ENCODE measurements at regions not wholly inside any gene's neighbourhood (a gene's known extent, or its start where the extent isn't known, plus 50 kb on each side); places are given as distances from the start of the nearest gene placed in this dataset.
"Not testable (repeated sequence)": the region's sequence is repeated elsewhere in the genome, so short reads cannot be mapped to it uniquely, and the experiment has no call there.

DNA sequence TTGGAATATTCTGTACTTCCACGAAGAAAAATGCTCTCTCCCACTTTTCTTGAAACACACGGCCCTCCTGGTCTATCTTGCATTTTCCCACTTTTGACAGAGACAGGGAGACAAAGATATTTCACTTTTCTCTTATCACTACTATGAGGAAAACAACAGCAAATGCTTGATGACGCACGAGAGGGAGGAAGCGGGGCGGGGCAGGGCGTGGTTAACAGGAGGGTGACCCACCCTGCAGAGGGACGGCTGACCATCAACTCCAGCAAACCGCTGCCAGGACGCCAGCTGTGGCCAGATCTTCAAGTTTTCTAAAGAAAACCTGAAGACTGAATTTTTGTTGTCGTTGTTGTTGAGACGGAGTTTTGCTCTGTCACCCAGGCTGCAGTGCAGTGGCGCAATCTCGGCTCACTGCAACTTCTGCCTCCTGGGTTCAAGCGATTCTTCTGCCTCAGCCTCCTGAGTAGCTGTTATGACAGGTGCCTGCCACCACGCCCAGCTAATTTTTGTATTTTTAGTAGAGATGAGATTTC lies 63.8 kb downstream of the NSUN5 start:
- ATAC-seq (ENCODE audit: low read depth); H3K4me3 Mint-ChIP-seq; H3K4me1 Mint-ChIP-seq; H3K27ac Mint-ChIP-seq; H3K36me3 Mint-ChIP-seq; H3K27me3 Mint-ChIP-seq; H3K9me3 Mint-ChIP-seq; DNase-seq (ENCODE audit: low spot score in 2 of 2): not testable (repeated sequence)

DNA sequence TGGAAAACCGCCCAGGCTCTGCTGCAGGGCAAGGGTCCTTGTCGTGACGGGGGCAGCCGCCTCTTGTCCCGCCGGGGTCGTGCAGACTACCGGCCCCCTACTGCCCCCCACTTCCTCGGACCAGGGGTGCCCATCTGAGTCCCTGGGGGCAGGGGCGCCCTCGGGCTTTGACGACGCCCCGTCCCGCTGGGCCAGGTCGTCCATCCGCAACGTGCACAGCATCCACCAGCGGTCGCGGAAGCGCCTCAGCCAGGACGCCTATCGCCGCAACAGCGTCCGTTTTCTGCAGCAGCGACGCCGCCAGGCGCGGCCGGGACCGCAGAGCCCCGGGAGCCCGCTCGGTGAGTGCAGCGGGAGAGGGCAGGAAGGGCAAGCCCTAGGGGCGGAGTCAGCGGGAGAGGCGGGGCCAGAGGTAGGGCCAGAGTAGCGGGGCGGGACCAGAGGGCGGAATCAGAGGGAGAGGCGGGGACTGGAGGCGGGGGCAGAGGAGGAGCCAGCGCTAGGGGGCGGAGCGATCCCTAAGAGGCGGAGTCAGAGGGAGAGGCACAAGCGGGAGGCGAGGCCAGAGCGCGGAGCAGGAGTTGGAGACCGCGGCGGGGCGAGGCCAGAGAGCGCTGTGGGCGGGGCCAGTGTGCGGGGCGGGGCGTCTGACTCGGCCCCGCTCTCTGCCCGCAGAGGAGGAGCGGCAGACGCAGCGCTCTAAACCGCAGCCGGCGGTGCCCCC lies 73.5 kb downstream of the NSUN5 start:
- DNase-seq (ENCODE audit: low spot score in 2 of 2) (peak; percentile 92 to 97), ATAC-seq (ENCODE audit: low read depth) (peak; percentile 84)
- not testable (repeated sequence) for H3K9me3 Mint-ChIP-seq, H3K27me3 Mint-ChIP-seq, H3K27ac Mint-ChIP-seq, H3K36me3 Mint-ChIP-seq, H3K4me1 Mint-ChIP-seq
- peak overlapping the region; percentile 29 for H3K4me3 Mint-ChIP-seq

DNA sequence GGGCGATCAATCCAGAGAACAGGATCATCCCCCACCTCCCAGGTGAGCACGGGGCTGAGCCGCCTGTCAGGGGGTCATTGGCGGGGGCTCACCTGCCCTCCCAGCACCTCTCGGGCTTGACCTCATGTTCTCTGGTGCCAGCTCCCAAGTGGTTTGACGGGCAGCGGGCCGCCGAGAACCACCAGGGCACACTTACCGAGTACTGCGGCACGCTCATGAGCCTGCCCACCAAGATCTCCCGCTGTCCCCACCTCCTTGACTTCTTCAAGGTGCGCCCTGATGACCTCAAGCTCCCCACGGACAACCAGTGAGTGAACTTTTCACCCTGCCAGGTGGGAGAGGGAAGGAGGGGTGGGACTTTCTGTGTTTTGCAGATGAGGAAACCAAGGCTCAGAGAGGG lies 82.9 kb downstream of the NSUN5 start:
- H3K9me3 Mint-ChIP-seq; H3K27ac Mint-ChIP-seq; H3K36me3 Mint-ChIP-seq; ATAC-seq (ENCODE audit: low read depth); H3K4me3 Mint-ChIP-seq; DNase-seq (ENCODE audit: low spot score in 2 of 2); H3K27me3 Mint-ChIP-seq; H3K4me1 Mint-ChIP-seq: not testable (repeated sequence)

DNA sequence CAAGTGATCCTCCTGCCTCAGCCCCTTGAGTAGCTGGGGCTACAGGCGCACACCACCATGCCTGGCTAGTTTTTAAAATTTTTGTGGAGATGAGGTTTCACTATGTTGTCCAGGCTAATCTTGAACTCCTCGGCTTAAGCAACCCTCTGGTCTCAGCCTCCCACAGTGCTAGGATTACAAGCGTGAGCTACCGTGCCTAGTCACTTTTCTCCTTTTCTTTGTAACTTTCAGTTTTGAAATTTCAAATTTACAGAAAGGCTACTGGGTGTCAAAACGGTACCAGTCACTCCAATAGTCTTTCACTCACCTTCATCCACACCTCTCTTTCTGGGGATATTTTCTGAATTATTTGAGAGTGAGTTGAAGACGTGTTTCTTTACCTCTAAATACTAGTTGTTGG lies 86.9 kb downstream of the NSUN5 start:
- H3K9me3 Mint-ChIP-seq; DNase-seq (ENCODE audit: low spot score in 2 of 2); ATAC-seq (ENCODE audit: low read depth); H3K27me3 Mint-ChIP-seq; H3K36me3 Mint-ChIP-seq; H3K27ac Mint-ChIP-seq; H3K4me3 Mint-ChIP-seq; H3K4me1 Mint-ChIP-seq: not testable (repeated sequence)

DNA sequence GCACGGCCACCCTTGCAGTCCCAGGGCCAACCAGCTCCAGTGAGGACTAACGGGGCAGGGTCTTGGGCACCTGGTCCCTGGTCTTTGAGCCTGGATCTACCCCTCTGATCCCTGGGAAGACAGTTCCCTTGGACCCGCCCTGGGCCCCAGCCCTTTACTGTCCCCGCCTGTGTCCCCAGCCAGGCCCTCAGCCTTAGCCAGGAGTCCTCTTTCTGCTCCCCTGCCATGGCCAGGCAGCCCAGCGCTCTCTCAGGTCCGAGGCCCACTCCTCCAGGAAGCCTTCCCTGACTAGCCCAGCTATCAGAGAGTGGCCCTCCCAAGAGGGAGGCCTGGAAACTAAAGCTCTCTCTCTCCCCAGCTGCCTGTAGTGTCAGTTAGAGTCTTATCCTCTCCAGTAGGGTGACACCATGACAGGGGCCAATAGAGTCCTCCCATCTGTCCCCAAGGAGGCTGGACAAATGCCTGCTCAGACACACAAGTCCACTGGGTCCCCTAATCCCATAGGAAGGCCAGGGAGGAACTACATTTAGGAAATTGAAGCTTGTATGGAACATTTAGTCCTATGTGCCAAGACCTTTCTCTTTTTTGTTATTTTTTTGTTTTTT lies 87.8 kb downstream of the NSUN5 start:
- DNase-seq (ENCODE audit: low spot score in 2 of 2); H3K27me3 Mint-ChIP-seq; H3K36me3 Mint-ChIP-seq; H3K9me3 Mint-ChIP-seq; H3K4me1 Mint-ChIP-seq; H3K4me3 Mint-ChIP-seq; H3K27ac Mint-ChIP-seq: not testable (repeated sequence)
- ATAC-seq (ENCODE audit: low read depth): peak; percentile 25

DNA sequence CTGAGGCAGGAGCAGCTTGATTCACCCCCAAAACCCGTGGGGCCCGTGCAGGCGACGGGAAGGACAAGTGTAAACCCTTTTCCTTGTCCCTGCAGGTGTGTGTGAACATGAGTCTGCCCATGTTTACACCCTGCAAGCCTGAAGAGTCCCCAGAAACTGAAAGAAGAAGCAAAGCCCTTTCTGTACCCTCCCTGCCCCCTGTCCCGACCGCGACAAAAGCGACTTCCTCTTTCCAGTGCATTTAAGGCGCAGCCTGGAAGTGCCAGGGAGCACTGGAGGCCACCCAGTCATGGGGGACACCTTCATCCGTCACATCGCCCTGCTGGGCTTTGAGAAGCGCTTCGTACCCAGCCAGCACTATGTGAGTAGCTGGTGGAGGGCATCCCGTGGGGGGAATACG lies 88.3 kb downstream of the NSUN5 start:
- not testable (repeated sequence) for H3K9me3 Mint-ChIP-seq; H3K36me3 Mint-ChIP-seq; H3K4me3 Mint-ChIP-seq; H3K4me1 Mint-ChIP-seq; H3K27me3 Mint-ChIP-seq; DNase-seq (ENCODE audit: low spot score in 2 of 2); H3K27ac Mint-ChIP-seq
- ATAC-seq (ENCODE audit: low read depth): peak; percentile 96

DNA sequence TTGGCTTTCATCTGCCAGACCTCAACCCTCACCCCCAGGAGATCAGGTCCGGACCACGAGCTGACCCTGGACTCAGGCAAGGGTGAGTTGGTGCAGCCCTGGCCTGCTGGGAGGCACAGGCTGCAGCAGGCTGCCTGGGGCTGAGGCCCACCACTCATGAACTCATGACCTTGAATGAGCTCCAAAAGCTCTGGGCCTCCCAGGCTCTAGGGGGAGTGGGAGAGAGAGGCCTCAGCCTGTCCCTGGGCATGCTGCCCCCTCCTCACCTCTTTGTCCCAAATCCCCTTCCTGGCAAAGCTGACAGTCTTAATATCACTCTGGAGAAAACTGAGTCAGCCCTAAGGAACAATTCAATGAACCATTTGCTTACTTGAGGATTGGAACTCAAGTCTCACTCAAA lies 89.8 kb downstream of the NSUN5 start:
- H3K4me3 Mint-ChIP-seq; H3K36me3 Mint-ChIP-seq; H3K27me3 Mint-ChIP-seq; DNase-seq (ENCODE audit: low spot score in 2 of 2); ATAC-seq (ENCODE audit: low read depth); H3K4me1 Mint-ChIP-seq; H3K27ac Mint-ChIP-seq; H3K9me3 Mint-ChIP-seq: not testable (repeated sequence)

DNA sequence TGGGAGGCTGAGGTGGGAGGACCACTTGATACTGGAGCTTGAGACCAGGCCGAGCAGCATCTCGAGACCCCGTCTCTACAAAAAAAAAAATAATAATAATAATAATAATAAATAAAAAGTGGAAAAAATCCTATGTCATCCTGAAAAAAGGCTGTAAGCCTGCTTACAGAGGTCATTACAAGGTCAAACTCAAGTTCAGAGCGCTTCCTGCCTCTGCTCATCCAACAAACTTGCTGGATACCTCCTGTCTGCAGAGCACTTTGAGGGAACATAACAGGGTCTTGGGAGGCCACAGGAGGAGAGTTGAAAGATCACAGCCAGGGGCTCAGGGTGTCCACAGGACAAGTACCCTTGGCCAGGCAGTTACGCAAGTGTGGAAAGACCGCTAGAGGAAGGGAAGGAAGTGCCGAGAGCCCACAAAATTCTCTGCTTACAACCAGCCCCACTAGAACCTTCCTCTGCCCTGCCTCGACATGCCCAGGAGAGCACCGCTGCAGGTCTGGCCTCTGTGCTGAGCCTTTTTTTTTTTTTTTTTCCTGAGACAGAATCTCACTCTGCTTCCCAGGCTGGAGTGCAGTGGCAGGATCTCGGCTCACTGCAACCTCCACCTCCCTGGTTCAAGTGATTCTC lies 92.5 kb downstream of the NSUN5 start:
- H3K4me3 Mint-ChIP-seq; H3K4me1 Mint-ChIP-seq; ATAC-seq (ENCODE audit: low read depth); H3K9me3 Mint-ChIP-seq; DNase-seq (ENCODE audit: low spot score in 2 of 2); H3K27ac Mint-ChIP-seq; H3K36me3 Mint-ChIP-seq; H3K27me3 Mint-ChIP-seq: not testable (repeated sequence)

DNA sequence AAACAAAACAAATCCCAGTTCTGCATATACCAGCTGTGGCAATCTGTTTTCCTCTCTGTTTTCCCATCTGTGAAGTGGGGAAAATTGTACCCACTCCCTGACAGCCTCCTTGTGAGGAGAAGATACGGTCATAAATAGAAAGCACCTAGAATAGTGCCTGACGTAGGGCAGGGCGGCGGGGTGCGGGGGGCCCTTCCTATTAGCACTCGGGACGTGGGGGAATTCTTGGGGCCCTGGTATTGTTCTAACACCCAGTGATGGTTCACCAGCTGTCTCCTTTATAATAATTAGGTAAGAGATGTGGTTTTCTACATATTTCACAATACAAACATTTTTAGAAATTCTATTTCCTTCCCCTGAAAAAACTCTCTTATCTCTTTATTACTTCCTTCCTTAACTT lies 93.4 kb downstream of the NSUN5 start:
- H3K27me3 Mint-ChIP-seq; H3K36me3 Mint-ChIP-seq; H3K9me3 Mint-ChIP-seq; DNase-seq (ENCODE audit: low spot score in 2 of 2); H3K27ac Mint-ChIP-seq; H3K4me3 Mint-ChIP-seq; H3K4me1 Mint-ChIP-seq: not testable (repeated sequence)
- peak; percentile 49 for ATAC-seq (ENCODE audit: low read depth)

DNA sequence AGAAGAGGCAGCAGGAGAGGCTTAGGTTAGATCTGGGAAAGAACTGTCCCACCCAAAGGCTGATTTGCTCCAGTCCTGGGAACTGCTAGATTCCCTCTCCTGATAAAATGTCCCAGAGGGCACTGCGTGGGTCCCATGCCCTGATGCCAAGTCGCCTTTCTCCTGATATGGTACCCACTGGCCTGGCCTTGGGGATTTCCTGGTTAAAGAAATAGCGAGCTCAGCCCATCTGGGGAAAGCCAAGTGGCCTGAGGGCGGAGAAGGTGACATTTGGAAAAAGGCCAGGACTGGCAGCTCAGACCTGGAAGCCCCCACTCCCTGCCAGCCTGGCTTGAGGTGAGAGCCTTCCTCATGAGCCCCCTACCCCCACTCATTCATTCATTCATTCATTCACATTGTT lies 94.2 kb downstream of the NSUN5 start:
- not testable (repeated sequence) for H3K9me3 Mint-ChIP-seq; H3K36me3 Mint-ChIP-seq; H3K4me1 Mint-ChIP-seq; H3K27ac Mint-ChIP-seq; H3K4me3 Mint-ChIP-seq; H3K27me3 Mint-ChIP-seq; ATAC-seq (ENCODE audit: low read depth)
- peak in 1 of 2 donors; percentile 34 for DNase-seq (ENCODE audit: low spot score in 2 of 2)

DNA sequence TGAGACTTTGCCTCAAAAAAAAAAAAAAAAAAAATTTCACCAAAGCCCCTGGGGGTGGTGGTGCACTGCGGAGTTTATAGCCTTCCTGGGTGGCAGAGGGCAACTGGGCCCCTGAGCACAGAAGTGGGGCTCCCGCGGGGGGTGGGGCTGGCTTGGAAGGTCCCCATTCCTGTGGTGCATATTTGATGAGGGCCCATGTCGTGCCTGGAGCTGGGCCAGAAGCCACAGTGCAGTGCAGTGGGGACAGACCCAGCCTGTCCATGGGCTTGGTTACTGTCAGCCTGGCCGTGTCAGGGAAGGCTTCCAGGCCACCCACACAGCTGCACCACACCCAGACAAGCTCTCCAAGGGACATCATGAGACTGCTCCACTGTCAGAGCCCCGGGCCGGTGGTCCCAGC lies 95.5 kb downstream of the NSUN5 start:
- not testable (repeated sequence) for H3K4me1 Mint-ChIP-seq, H3K27ac Mint-ChIP-seq, H3K27me3 Mint-ChIP-seq, H3K4me3 Mint-ChIP-seq, H3K9me3 Mint-ChIP-seq, H3K36me3 Mint-ChIP-seq
- DNase-seq (ENCODE audit: low spot score in 2 of 2) (peak in 1 of 2 donors; percentile 50), ATAC-seq (ENCODE audit: low read depth) (peak; percentile 23)

DNA sequence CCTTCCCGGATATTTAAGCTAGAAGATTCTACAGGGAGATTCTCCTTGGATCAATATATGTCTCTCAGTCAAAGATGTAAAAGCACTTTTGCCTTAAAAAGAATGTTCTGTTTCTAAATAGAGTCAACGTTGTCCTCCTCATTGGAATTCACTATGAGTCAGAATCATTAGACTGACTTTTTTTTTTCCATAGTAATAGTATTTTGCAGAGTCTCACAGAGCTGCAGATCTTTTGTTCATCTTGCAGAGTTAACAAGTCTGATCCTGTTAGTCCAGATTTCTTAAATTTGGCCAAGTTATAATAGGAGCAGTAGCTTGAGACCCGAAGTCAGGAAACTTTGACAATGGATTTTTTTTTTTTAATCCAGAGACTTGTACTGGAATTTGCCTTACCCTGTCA lies 103.0 kb downstream of the NSUN5 start:
- H3K4me1 Mint-ChIP-seq; H3K9me3 Mint-ChIP-seq; H3K27me3 Mint-ChIP-seq; H3K27ac Mint-ChIP-seq; H3K4me3 Mint-ChIP-seq; ATAC-seq (ENCODE audit: low read depth); DNase-seq (ENCODE audit: low spot score in 2 of 2); H3K36me3 Mint-ChIP-seq: not testable (repeated sequence)

DNA sequence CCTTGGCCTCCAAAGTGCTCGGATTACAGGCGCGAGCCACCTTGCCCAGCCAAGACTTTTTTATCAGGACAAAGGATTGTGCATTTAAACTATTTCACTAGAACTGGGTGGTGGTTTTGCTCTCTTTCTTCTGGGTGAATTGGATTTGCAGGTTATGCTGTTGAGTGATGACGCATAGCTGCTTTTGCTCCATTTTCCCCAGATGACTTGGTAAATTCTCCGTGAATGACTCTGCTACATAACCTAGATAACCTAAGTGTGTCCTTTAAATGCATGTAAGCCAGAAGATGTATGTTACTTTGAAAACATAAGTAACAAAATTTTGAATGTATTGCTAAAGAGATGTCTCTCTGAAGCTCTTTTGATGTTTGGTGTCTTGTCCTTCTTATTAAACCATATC lies 103.7 kb downstream of the NSUN5 start:
- not testable (repeated sequence) for H3K27me3 Mint-ChIP-seq; ATAC-seq (ENCODE audit: low read depth); H3K36me3 Mint-ChIP-seq; H3K4me1 Mint-ChIP-seq; H3K4me3 Mint-ChIP-seq; H3K9me3 Mint-ChIP-seq; DNase-seq (ENCODE audit: low spot score in 2 of 2)
- peak overlapping the region; percentile 5 for H3K27ac Mint-ChIP-seq

DNA sequence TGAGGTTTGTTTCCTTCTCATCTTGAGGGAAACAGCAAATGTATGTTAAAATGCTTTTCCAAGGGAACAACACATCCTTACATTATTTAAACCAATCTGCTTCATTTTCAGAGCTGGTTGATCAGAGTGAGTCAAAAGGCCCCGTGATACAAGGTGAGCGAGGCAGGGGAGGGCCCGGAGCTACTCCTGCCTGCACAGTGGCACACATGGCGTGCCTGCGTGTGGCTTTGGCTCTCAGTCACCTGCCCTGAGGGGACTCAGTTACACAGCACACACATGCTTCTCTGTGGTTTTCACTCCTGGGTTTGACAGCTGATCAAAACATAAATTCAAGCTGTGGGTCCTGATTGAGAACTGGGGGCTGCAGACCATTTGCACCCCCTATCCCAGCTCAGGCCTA lies 105.3 kb downstream of the NSUN5 start:
- DNase-seq (ENCODE audit: low spot score in 2 of 2); H3K27ac Mint-ChIP-seq; H3K9me3 Mint-ChIP-seq; H3K36me3 Mint-ChIP-seq; H3K4me1 Mint-ChIP-seq; ATAC-seq (ENCODE audit: low read depth); H3K4me3 Mint-ChIP-seq; H3K27me3 Mint-ChIP-seq: not testable (repeated sequence)

DNA sequence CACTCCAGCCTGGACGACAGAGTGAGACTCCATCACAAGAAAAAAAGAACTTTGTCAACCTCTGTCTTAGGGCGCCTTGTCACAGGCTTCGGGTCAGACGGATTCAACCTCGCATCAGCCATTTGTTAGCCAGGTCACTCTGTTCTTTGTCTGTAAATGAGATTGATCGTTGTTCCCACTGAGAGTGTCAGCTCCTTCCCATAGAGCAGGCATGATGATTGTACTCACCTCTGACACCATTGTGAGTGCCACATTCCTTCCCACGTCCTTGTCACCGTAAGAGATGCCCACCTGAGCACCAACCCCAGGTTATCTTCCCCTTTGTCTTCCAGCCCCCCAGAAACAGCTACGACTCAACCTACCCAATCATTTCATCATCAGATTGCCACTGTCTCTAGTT lies 107.4 kb downstream of the NSUN5 start:
- ATAC-seq (ENCODE audit: low read depth); H3K4me1 Mint-ChIP-seq; H3K9me3 Mint-ChIP-seq; H3K27me3 Mint-ChIP-seq; DNase-seq (ENCODE audit: low spot score in 2 of 2); H3K27ac Mint-ChIP-seq; H3K36me3 Mint-ChIP-seq; H3K4me3 Mint-ChIP-seq: not testable (repeated sequence)
